ENCODE measurements at regions not wholly inside any gene's neighbourhood (a gene's known extent, or its start where the extent isn't known, plus 50 kb on each side); places are given as distances from the start of the nearest gene placed in this dataset.
"Not testable (repeated sequence)": the region's sequence is repeated elsewhere in the genome, so short reads cannot be mapped to it uniquely, and the experiment has no call there.

- ChIA-PET POLR2A (ENCODE audit: low non-redundant PET) (no interaction called here), CTCF (no interaction called here)
- TF ChIP-seq CTCF (conservative IDR thresholded peaks at IDR 0.05; ENCODE audit: low read depth), result no peak
- no peak for DNase-seq (ENCODE audit: low spot score)
- no peak overlapping the region for H3K27ac ChIP-seq
These were observed 930.0 kb upstream of the KLHL29 start for GRCh38 chr2:22454826-22455485.

- TF ChIP-seq CTCF (conservative IDR thresholded peaks at IDR 0.05; ENCODE audit: low read depth), result no peak
- no peak overlapping the region for H3K27ac ChIP-seq
- no peak for DNase-seq (ENCODE audit: low spot score)
- CTCF ChIA-PET, result no interaction called here
- POLR2A ChIA-PET (ENCODE audit: low non-redundant PET), result no interaction called here
These were observed 926.5 kb upstream of the KLHL29 start for GRCh38 chr2:22458440-22458839.

GRCh38 chr2:22475103-22475502, 909.9 kb upstream of the KLHL29 start:
- POLR2A ChIA-PET (ENCODE audit: low non-redundant PET); H3K27ac ChIP-seq; DNase-seq (ENCODE audit: low spot score): not testable (repeated sequence)
- CTCF ChIA-PET, result interaction anchor here (0.7 kb wide), 1 partner anchor 47 kb away, joined by 3 read pairs; no protein-coding TSS in a partner anchor

- POLR2A ChIA-PET (ENCODE audit: low non-redundant PET), result no interaction called here
- no peak overlapping the region for H3K27ac ChIP-seq
- no peak for DNase-seq (ENCODE audit: low spot score)
- TF ChIP-seq CTCF (conservative IDR thresholded peaks at IDR 0.05; ENCODE audit: low read depth), result no peak
- CTCF ChIA-PET, result no interaction called here
These were observed 906.6 kb upstream of the KLHL29 start for GRCh38 chr2:22478329-22478728.

- TF ChIP-seq CTCF (conservative IDR thresholded peaks at IDR 0.05; ENCODE audit: low read depth), result no peak
- ChIA-PET CTCF (no interaction called here), POLR2A (ENCODE audit: low non-redundant PET) (no interaction called here)
- no peak for DNase-seq (ENCODE audit: low spot score)
- no peak overlapping the region for H3K27ac ChIP-seq
These were observed 903.3 kb upstream of the KLHL29 start for GRCh38 chr2:22481486-22482259.

- no peak for DNase-seq (ENCODE audit: low spot score)
- TF ChIP-seq CTCF (conservative IDR thresholded peaks at IDR 0.05; ENCODE audit: low read depth), result no peak
- POLR2A ChIA-PET (ENCODE audit: low non-redundant PET), result no interaction called here
- CTCF ChIA-PET, result no interaction called here
- H3K27ac ChIP-seq, result no peak overlapping the region
These were observed 901.9 kb upstream of the KLHL29 start for GRCh38 chr2:22483036-22483435.

- TF ChIP-seq CTCF (conservative IDR thresholded peaks at IDR 0.05; ENCODE audit: low read depth), result no peak
- ChIA-PET POLR2A (ENCODE audit: low non-redundant PET) (no interaction called here), CTCF (no interaction called here)
- no peak overlapping the region for H3K27ac ChIP-seq
- no peak for DNase-seq (ENCODE audit: low spot score)
These were observed 899.5 kb upstream of the KLHL29 start for GRCh38 chr2:22485486-22485885.
